Neural cell (in vitro differentiated cells): ENCODE measurements at regions not wholly inside any gene's neighbourhood (a gene's known extent, or its start where the extent isn't known, plus 50 kb on each side); places are given as distances from the start of the nearest gene placed in this dataset.

Experiments used
- H2AFZ ChIP-seq: fragments of 200-600, 300-800 bp; sonication (generic), shearing (Covaris generic); 2 replicates; pipeline ENCODE4 v1.6.0; 2014; ENCODE audit warnings: low read depth, mild to moderate bottlenecking, antibody characterized with exemption, low read length, moderate library complexity
- H3F3A ChIP-seq: fragments of 200-600 bp; shearing (Covaris generic); 2 replicates; pipeline ENCODE4 v1.6.1; 2016; ENCODE audit warnings: mild to moderate bottlenecking, moderate library complexity, mixed read lengths, antibody characterized with exemption, low read length; ENCODE audit not compliant: insufficient read depth, poor library complexity, severe bottlenecking
- H3K27ac ChIP-seq: fragments of 200-600, 300-800 bp; sonication (generic), shearing (Covaris generic); 2 replicates; pipeline ENCODE4 v1.5.1; 2014; ENCODE audit warnings: mild to moderate bottlenecking, low read length, moderate library complexity
- H3K27me3 ChIP-seq: fragments of 300-800, 200-600 bp; sonication (generic), shearing (Covaris generic); 2 replicates; pipeline ENCODE4 v1.6.0; 2014; ENCODE audit warnings: mild to moderate bottlenecking, low read depth, low read length, moderate library complexity; ENCODE audit not compliant: insufficient read depth
- H3K36me3 ChIP-seq: fragments of 300-800, 200-600 bp; sonication (generic), shearing (Covaris generic); 2 replicates; pipeline ENCODE4 v1.5.1; 2014; ENCODE audit warnings: mild to moderate bottlenecking, antibody characterized with exemption, low read length, moderate library complexity; ENCODE audit not compliant: insufficient read depth
- H3K4me2 ChIP-seq: fragments of 300-800, 200-600 bp; sonication (generic), shearing (Covaris generic); 2 replicates; pipeline ENCODE4 v1.6.0; 2014; ENCODE audit warnings: mild to moderate bottlenecking, low read length
- H3K4me3 ChIP-seq: fragments of 300-800, 200-600 bp; sonication (generic), shearing (Covaris generic); 2 replicates; pipeline ENCODE4 v1.5.1; 2014; ENCODE audit warnings: mild to moderate bottlenecking, low read length, moderate library complexity
- H3K79me2 ChIP-seq: fragments of 200-600 bp; shearing (Covaris generic); replicated peaks from 2 replicates; pipeline ENCODE4 v1.6.0; 2014; ENCODE audit warnings: mild to moderate bottlenecking, low read length, moderate library complexity; ENCODE audit not compliant: insufficient read depth
- H3K9ac ChIP-seq: fragments of 300-800, 200-600 bp; sonication (generic), shearing (Covaris generic); 2 replicates; pipeline ENCODE4 v1.6.1; 2016; ENCODE audit warnings: mild to moderate bottlenecking, low read length, mixed read lengths
- H3K9me2 ChIP-seq: fragments of 200-600 bp; shearing (Covaris generic); 2 replicates; pipeline ENCODE4 v1.6.1; 2016; ENCODE audit warnings: mild to moderate bottlenecking, low read length, mixed read lengths; ENCODE audit not compliant: insufficient read depth
- H3K9me3 ChIP-seq: fragments of 200-600, 300-800 bp; sonication (generic), shearing (Covaris generic); 2 replicates; pipeline ENCODE4 v1.6.1; 2016; ENCODE audit warnings: mild to moderate bottlenecking, mixed run types, low read length, moderate library complexity, mixed read lengths
- H4K20me1 ChIP-seq: fragments of 200-600 bp; shearing (Covaris generic); 2 replicates; pipeline ENCODE4 v1.6.1; 2016; ENCODE audit warnings: mild to moderate bottlenecking, mixed run types; ENCODE audit not compliant: insufficient read depth
- CTCF ChIP-seq: fragments of 450-650 bp; IDR thresholded peaks from 2 replicates; pipeline ENCODE4 v1.5.1; 2014; ENCODE audit warnings: antibody characterized with exemption, mild to moderate bottlenecking, moderate library complexity; ENCODE audit not compliant: poor library complexity, severe bottlenecking
- EP300 ChIP-seq: fragments of 450-650 bp; conservative IDR thresholded peaks from 2 replicates; pipeline ENCODE4 v1.6.1; 2014; ENCODE audit warnings: antibody characterized with exemption, mild to moderate bottlenecking, moderate library complexity; ENCODE audit not compliant: poor library complexity, severe bottlenecking
- EZH2 ChIP-seq: fragments of 200-600, 300-800 bp; shearing (Covaris generic), sonication (generic); IDR thresholded peaks from 2 replicates; pipeline ENCODE4 v1.6.1; 2014; ENCODE audit warnings: antibody characterized with exemption, low read length, borderline replicate concordance, mild to moderate bottlenecking; ENCODE audit not compliant: insufficient read depth, poor library complexity, severe bottlenecking
- MXI1 ChIP-seq: fragments of 450-650 bp; conservative IDR thresholded peaks from 2 replicates; pipeline ENCODE4 v1.6.1; 2014; ENCODE audit warnings: antibody characterized with exemption, mild to moderate bottlenecking; ENCODE audit not compliant: poor library complexity, severe bottlenecking
- POLR2AphosphoS5 ChIP-seq: IDR thresholded peaks from 2 replicates; pipeline ENCODE4 v1.6.1; 2012
- RAD21 ChIP-seq: fragments of 450-650 bp; conservative IDR thresholded peaks from 2 replicates; pipeline ENCODE4 v1.6.1; 2014; ENCODE audit warnings: antibody characterized with exemption, mild to moderate bottlenecking, moderate library complexity
- REST ChIP-seq: IDR thresholded peaks from 2 replicates; pipeline ENCODE4 v1.6.1; 2012; ENCODE audit warnings: borderline replicate concordance
- SMC3 ChIP-seq: fragments of 450-650 bp; conservative IDR thresholded peaks from 2 replicates; pipeline ENCODE4 v1.6.1; 2014; ENCODE audit warnings: antibody characterized with exemption, mild to moderate bottlenecking, moderate library complexity; ENCODE audit not compliant: poor library complexity
- TAF1 ChIP-seq: IDR thresholded peaks from 2 replicates; pipeline ENCODE4 v1.6.1; 2012; ENCODE audit warnings: low read depth

GRCh38 chr3:115512565-115513415, 110.5 kb upstream of the GAP43 start:
- Histone ChIP-seq H3K27me3 (no peaks in the 10 kb centered on the region), H3K9me3 (no peaks in the 10 kb centered on the region), H3F3A (peaks cover 18% of the 10 kb centered on the region), H3K9me2 (no peaks in the 10 kb centered on the region), H2AFZ (peak overlapping the region; percentile 62), H4K20me1 (no peaks in the 10 kb centered on the region), H3K27ac (peak overlapping the region; percentile 99), H3K4me2 (peak overlapping the region; percentile 47), H3K9ac (peak overlapping the region; percentile 91), H3K36me3 (no peaks in the 10 kb centered on the region), H3K4me3 (peak overlapping the region; percentile 67), H3K79me2 (no peaks in the 10 kb centered on the region)
- no peak for TF ChIP-seq EZH2
- peak; percentile 71 for TF ChIP-seq SMC3
- TF ChIP-seq EP300 = peak; percentile 66
- peak; percentile 61 for TF ChIP-seq RAD21
- peak; percentile 92 for TF ChIP-seq TAF1
- TF ChIP-seq POLR2AphosphoS5 = peak; percentile 72
- peak; percentile 95 for TF ChIP-seq REST
- TF ChIP-seq MXI1 = peak; percentile 62
- TF ChIP-seq CTCF = peak; percentile 15

- H3K36me3 ChIP-seq = no peaks in the 10 kb centered on the region
- H3K4me3 ChIP-seq = peak overlapping the region; percentile 67
- peaks cover 18% of the 10 kb centered on the region for H3F3A ChIP-seq
- H3K27ac ChIP-seq = peak overlapping the region; percentile 99
- peak overlapping the region; percentile 62 for H2AFZ ChIP-seq
- no peaks in the 10 kb centered on the region for H3K79me2 ChIP-seq
- no peak for TF ChIP-seq MXI1
- no peak for TF ChIP-seq RAD21
- TF ChIP-seq CTCF = no peak
- TF ChIP-seq EP300 = no peak
- TF ChIP-seq EZH2 = no peak
- TF ChIP-seq REST = no peak
- no peaks in the 10 kb centered on the region for H3K9me3 ChIP-seq
- no peaks in the 10 kb centered on the region for H3K27me3 ChIP-seq
- H3K9me2 ChIP-seq = no peaks in the 10 kb centered on the region
- peak overlapping the region; percentile 91 for H3K9ac ChIP-seq
- H4K20me1 ChIP-seq = no peaks in the 10 kb centered on the region
- H3K4me2 ChIP-seq = peak overlapping the region; percentile 47
Observed at GRCh38 chr3:115513416-115513800, 109.9 kb upstream of the GAP43 start.
